ENCODE measurements at regions not wholly inside any gene's neighbourhood (a gene's known extent, or its start where the extent isn't known, plus 50 kb on each side); places are given as distances from the start of the nearest gene placed in this dataset.

DNA sequence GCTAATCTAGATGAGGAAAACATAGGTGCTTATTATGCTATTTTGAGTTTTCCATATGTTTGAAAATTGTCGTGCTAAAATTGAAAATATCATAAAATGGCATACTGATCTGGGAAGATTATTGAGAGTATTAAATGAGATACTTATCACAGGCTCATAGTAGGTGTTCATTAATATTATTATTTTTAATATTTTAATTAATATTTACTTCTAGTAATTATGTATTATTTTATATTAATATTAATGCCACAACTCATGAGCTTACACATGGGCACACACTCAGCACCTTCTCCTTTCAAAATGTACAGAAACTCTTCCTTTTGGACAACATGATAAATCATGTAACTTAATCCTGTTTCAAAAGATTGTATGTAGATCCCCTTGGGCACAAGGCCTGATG lies 223.6 kb downstream of the RAB28 start:
- no peaks in the 10 kb centered on the region for H4K20me1 ChIP-seq (ENCODE audit: insufficient read depth)
- no peaks in the 10 kb centered on the region for H3K27me3 ChIP-seq (ENCODE audit: insufficient read depth, low read depth)
- H2AFZ ChIP-seq (ENCODE audit: low read depth), result no peak overlapping the region
- no peaks in the 10 kb centered on the region for H3K36me3 ChIP-seq (ENCODE audit: insufficient read depth)
- no peaks in the 10 kb centered on the region for H3K4me1 ChIP-seq (ENCODE audit: low read depth, poor library complexity, severe bottlenecking)
- no peak for TF ChIP-seq CTCF (conservative IDR thresholded peaks at IDR 0.05; ENCODE audit: low read depth, low read length)
- no peak overlapping the region for H3K27ac ChIP-seq
- no peak overlapping the region for H3K9ac ChIP-seq
- no peak overlapping the region for H3K4me2 ChIP-seq
- no peaks in the 10 kb centered on the region for H3K79me2 ChIP-seq (ENCODE audit: insufficient read depth, low read depth)
- no peak overlapping the region for H3K4me3 ChIP-seq (IDR thresholded peaks at IDR 0.05; ENCODE audit: insufficient read depth, low read depth, low read length)

GRCh38 chr4:13250263-13250662 lies 233.9 kb downstream of the RAB28 start:
- no peak overlapping the region for H2AFZ ChIP-seq (ENCODE audit: low read depth)
- no peaks in the 10 kb centered on the region for H3K4me1 ChIP-seq (ENCODE audit: low read depth, poor library complexity, severe bottlenecking)
- H3K4me2 ChIP-seq, result no peak overlapping the region
- no peak overlapping the region for H3K4me3 ChIP-seq (IDR thresholded peaks at IDR 0.05; ENCODE audit: insufficient read depth, low read depth, low read length)
- no peak overlapping the region for H3K9ac ChIP-seq
- no peaks in the 10 kb centered on the region for H3K27me3 ChIP-seq (ENCODE audit: insufficient read depth, low read depth)
- H3K79me2 ChIP-seq (ENCODE audit: insufficient read depth, low read depth), result no peaks in the 10 kb centered on the region
- no peak for TF ChIP-seq CTCF (conservative IDR thresholded peaks at IDR 0.05; ENCODE audit: low read depth, low read length)
- no peaks in the 10 kb centered on the region for H4K20me1 ChIP-seq (ENCODE audit: insufficient read depth)
- H3K27ac ChIP-seq, result no peak overlapping the region
- no peaks in the 10 kb centered on the region for H3K36me3 ChIP-seq (ENCODE audit: insufficient read depth)

GRCh38 chr4:13248621-13249298 lies 235.4 kb downstream of the RAB28 start:
- TF ChIP-seq CTCF (conservative IDR thresholded peaks at IDR 0.05; ENCODE audit: low read depth, low read length), result peak; percentile 36; the same call in 1 of the 2 replicates
- Histone ChIP-seq H3K36me3 (ENCODE audit: insufficient read depth) (no peaks in the 10 kb centered on the region), H2AFZ (ENCODE audit: low read depth) (no peak overlapping the region), H3K27ac (no peak overlapping the region), H4K20me1 (ENCODE audit: insufficient read depth) (no peaks in the 10 kb centered on the region), H3K4me3 (IDR thresholded peaks at IDR 0.05; ENCODE audit: insufficient read depth, low read depth, low read length) (no peak overlapping the region), H3K27me3 (ENCODE audit: insufficient read depth, low read depth) (no peaks in the 10 kb centered on the region), H3K9ac (no peak overlapping the region), H3K79me2 (ENCODE audit: insufficient read depth, low read depth) (no peaks in the 10 kb centered on the region), H3K4me1 (ENCODE audit: low read depth, poor library complexity, severe bottlenecking) (no peaks in the 10 kb centered on the region), H3K4me2 (no peak overlapping the region)

GRCh38 chr4:13246107-13246506 lies 238.0 kb downstream of the RAB28 start:
- Histone ChIP-seq H4K20me1 (ENCODE audit: insufficient read depth) (no peaks in the 10 kb centered on the region), H3K4me3 (IDR thresholded peaks at IDR 0.05; ENCODE audit: insufficient read depth, low read depth, low read length) (no peak overlapping the region), H3K27me3 (ENCODE audit: insufficient read depth, low read depth) (no peaks in the 10 kb centered on the region), H3K79me2 (ENCODE audit: insufficient read depth, low read depth) (no peaks in the 10 kb centered on the region), H3K27ac (no peak overlapping the region), H2AFZ (ENCODE audit: low read depth) (no peak overlapping the region), H3K9ac (no peak overlapping the region), H3K4me1 (ENCODE audit: low read depth, poor library complexity, severe bottlenecking) (no peaks in the 10 kb centered on the region), H3K36me3 (ENCODE audit: insufficient read depth) (no peaks in the 10 kb centered on the region), H3K4me2 (no peak overlapping the region)
- TF ChIP-seq CTCF (conservative IDR thresholded peaks at IDR 0.05; ENCODE audit: low read depth, low read length), result no peak

All from KMS-11 (cell line).